NCI-H69 (cell line): ENCODE measurements at regions not wholly inside any gene's neighbourhood (a gene's known extent, or its start where the extent isn't known, plus 50 kb on each side); places are given as distances from the start of the nearest gene placed in this dataset.

Experiments
- DNase-seq: peaks from one replicate; lab custom pipeline; 2025; lab: John Stamatoyannopoulos, UW

DNA sequence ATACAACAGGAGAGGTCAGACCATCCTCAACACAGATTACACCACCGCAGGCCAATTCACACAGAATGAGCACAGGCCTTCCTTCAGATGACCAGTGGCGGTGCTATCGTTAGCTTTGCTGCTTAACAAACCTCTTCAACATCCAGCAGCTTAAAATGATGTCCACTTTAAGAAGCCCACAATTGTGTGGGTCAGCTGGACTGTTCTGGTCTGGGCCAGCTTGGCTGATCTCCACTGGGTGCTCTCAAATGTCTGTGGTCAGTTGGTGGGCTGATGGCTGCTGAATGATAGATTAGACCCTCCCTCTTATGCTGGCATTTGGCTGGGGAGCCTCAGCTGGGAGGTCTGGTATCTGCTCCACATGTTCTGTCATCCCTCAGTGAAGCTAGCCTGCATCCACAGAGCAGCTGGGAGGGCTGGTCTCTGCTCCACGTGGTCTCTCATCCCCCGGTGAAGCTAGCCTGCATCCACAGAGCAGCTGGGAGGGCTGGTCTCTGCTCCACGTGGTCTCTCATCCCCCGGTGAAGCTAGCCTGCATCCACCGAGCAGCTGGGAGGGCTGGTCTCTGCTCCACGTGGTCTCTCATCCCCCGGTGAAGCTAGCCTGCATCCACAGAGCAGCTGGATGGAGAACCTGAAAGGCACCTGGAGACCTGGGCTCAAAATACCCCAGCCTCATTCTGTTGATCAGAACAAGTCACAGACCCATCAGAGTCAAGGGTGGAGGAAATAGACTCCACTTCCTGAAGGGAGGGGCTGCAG is 203.6 kb upstream of the DIO3 start:
- DNase-seq, result no peak

DNA sequence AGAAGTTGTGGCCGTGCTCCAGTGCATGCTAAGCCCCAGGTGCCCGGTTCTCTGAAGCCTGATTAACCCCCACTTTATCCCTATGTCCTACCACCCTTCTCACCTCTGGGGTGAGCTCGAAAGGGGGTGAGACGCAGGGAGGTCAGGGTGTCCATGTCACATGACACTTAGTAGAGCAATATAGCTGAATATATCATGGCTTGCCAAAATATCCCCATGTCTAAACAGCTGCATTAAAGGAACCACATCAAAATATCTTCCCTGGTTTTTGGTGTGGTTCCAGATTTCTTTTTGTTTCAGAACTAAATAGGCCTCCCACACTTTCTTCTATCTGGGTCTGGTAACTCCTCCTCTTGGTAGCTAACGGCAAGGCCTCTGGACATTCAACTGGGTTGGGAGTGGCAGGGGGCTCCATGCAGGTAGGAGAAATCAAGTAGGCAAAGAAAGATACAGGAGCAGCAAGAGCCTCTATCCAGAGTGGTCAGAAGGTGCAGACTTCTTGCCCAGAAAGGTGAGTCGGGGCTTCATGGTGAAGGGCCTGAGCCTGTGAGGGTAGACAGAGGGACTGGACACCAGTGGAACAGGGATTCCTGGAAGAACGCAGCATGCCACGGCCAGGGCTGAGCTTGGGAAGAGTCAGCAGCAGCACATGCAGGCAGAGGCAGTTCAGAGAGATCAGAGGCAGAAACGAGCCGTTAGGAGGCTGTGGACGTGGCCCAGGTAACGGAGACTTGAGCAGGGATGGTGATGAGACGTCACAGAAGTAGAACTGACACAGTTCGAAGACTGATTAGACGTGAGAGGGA is 202.8 kb upstream of the DIO3 start:
- DNase-seq, result no peak

DNA sequence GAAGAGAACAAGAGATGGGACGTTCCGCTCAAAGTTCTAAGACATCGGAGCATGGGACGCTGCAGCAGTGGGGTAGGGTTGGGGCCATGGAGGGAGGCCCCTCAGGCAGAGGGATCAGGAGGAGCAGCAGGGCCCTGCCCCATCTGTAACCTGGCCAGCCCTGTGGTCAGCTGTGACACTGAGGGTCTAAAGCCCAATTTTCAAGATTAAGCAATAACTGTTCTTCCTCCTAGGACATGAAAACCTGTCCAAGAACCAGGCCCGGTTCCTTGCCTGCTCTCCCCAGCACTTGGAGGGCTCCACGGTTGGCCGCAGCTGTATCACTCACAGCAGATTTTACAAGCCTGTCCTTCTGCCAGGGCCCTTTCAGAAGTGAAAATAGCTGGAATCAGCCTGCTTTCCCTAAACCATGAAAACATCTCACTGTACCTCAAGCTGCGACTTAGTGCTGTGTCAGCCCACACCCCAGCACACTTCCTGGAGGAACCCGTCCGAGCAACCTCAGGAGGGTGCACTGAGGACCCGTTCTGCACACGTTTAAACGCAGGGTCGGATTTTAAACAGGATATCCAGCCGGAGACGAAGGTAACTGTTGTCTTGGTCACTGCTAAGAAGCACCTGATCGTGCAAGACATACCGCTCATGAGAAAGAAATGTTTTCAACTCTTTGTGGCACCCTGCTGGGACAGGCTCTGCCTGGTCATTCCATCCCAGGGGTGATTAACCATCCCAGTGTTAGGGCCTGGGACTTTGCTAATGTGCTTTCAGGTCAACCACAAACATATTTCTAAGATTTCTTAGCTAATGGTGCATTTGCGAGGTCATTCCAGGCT is 201.9 kb upstream of the DIO3 start:
- DNase-seq, result no peak

DNA sequence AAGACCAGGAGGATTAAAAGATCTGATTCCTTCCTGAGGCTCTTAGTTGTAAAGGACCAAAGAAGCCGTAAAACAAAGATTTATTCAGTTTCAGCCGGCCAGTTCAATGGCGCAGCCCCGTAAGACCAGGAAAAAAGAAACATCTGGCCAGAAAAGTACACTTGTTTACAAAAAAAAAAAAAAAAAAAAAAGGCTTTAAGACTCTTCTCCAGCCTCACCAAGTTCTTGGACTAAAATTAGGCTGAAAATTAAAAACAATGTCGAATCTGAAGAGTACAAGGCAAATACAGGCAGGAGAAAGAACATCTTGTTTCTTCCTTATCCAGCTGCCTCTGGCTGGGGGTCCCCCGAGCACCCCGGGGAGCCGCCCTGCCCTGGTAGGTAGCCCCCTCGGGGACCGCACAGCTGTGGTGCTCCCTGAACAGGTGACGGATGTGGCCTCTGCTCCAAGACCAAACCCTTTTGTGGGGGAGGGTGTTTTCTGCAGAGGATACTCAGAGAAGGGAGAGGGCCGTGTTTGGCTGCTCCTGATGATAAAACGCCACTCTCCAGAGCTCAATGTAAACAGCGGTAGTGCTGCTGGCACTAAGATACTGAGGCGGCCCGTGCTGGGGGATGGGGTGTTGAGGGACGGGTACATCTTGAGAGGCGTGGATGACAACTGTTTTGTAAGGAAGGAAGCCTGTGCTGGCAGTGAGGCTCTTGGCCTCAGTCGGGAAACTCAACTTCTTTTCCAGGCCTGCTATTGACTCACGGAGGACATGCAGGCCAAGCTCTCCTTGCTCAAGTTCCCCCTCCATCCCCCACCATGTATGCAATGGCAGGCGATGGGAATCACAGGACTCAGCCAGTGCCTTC is 201.0 kb upstream of the DIO3 start:
- no peak for DNase-seq

DNA sequence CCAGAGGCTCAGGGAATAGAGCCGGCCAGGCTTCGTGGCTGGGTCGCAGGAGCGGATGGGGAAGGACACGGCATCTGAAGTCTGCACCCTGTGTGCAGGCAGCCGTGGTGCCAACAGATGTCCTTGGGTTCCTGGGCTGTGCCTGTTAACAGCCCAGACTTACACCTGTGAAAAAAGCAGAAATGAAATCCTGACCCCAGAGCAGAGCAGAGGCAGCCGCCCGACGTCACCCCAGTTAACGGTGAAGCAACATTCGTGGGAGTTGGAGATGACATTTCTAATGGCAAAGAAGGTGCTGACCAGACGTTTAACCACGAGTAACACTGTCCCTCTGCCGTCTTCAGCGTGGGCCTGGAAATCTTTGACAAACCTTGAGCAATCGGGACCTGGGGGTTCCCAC is 200.3 kb upstream of the DIO3 start:
- no peak for DNase-seq

DNA sequence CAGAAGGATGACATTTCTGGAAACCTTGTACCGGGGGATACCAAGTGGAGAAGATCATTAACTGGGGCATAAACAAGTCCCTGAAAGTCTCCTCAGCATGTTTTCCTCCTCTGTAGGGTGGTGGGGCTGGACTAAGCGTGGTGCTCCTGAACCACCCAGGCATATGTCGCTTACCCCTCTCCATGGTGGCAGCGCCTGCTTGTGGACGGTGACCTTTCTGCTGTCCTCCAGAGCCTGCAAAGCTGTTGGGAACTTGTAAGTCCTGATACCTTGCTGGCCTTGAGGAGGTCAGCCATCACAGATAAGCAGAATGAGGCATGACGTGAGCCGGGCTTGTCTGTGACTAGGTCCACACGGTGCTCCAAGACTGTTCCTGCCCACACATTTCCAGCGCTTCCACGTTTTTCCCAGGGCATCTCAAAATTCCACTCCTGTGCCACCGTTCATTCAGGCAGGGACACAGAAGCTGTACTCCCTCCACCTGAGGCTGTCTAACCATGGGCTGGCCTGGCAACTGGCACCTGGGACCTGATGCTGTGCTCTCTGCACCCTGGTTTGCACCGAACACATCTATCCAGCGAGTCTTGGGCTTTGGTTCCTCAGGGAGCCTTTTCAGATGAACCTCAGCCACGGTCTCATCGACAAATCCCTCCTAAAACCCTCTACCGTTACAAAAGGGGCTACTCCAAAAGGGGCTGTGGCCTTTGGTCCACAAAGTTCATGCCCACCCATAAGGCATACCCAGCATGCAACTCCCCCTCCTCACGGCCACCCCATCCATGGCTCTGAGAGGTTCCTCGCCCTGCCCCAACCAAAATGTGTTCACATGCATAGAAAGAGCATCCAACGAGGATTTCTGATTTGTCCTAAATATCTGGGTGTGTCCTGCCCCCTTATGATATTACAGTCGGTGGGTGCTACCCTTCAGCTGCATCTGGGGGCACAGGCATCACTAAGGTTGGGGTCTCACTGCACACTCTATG is 199.6 kb upstream of the DIO3 start:
- DNase-seq, result no peak

DNA sequence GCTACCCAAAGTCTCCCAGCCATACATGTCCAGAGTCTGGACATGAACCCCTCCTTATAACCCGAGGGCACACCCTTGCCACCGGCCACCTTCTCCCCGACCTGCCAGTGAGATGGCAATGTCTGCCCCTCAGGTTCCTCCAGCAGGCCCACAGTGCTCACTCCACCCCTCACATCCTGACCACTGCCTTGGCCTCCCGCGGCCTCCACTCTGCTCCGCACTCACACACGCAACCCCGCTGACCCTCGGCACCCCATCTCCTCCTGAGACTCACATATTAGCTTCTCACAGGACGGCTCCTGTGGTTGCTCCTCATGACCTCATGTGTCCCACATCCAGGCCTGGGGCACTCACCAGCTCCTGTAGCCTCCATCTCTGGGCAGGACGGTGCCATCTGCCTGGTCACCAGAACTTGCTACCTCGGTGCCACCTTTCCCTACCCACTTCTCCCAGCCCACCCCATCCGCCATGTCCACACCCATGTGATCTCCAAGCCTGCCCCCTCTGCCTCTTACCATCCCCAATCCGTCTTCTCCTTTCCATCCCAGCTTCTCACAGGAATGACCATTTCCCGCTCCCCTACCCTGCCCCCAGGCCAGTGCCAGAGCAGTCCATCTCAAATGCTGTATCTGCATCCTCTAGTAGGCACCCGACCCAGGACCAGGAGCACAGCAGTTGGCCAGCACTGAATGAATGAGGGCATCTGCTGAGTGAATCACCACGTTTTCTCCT is 198.6 kb upstream of the DIO3 start:
- no peak for DNase-seq

DNA sequence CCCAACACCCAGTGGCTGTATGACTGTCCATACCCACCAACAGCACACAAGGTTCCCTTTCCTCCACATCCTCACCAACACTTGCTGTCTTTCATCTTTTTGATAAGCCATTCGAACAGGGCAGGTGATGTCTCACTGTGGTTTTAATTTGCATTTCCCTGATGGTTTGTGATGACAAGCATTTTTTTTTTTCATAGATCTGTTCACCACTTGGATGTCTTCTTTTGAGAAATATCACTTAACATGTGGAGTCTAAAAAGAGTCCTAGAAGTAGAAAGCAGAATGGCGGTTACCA is 198.1 kb upstream of the DIO3 start:
- DNase-seq, result no peak

DNA sequence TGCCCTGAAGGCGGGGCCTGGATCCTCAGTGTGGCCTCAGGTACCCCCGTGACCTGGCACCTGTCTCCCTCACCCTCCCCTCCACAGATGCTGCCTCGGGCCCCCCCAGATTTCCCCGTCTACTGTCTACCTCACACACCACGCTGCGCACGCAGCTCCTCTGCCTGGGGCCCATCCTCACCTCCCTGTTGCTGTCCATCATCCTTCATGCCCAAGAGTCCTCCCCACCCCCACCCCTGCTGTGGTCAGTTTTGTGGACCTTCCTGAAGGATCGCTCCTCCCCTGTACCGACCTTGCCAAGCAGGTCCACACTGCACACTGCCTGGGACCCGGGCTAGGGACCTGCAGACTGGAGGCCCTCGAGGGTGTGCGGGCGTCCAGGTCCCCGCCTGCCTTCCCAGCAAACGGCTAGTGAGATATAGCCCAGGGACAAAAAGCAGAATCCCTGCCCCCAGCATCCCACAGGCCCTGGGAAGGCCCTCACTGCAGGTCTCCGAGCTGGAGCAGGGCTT is 197.4 kb upstream of the DIO3 start:
- no peak for DNase-seq

DNA sequence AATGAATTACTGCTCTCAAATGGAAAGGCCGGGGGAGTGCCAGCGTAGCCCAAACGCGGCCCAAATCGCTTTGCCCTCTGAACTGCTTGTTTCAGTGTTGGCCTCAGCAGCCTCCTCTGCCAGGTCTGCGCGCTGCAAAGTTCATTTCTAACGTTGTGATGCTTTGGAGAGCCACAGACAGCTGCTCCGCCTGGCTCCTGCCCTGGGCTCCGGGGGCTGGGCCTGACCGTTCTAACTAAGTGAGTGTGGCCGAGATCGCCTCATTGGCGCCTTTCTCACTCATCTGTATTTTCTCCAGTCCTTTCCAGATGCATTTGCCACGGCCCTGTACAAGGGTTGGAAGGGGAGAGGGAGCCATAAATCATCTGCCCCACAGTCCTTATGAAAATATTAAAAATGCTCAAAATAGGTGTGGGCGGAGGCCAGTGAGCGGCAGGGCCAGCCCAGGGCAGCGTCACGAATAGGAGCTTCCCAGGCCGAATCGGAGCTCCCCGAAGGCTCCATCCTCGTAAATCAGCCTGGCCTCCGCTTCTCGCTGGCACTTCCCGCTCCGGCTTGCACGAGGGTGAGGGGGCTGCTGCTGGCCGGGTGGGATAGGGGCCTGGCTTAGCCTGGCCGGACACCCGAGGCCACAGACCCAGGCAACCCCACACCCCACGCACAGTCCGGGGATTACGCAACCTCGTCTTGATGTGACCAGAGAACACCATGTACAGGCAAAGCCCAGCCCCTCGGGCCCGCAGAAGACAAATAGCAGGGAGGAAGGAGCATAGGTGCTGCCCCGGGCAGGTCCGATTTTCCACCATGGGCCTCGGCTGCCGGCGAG is 196.6 kb upstream of the DIO3 start:
- DNase-seq, result no peak

DNA sequence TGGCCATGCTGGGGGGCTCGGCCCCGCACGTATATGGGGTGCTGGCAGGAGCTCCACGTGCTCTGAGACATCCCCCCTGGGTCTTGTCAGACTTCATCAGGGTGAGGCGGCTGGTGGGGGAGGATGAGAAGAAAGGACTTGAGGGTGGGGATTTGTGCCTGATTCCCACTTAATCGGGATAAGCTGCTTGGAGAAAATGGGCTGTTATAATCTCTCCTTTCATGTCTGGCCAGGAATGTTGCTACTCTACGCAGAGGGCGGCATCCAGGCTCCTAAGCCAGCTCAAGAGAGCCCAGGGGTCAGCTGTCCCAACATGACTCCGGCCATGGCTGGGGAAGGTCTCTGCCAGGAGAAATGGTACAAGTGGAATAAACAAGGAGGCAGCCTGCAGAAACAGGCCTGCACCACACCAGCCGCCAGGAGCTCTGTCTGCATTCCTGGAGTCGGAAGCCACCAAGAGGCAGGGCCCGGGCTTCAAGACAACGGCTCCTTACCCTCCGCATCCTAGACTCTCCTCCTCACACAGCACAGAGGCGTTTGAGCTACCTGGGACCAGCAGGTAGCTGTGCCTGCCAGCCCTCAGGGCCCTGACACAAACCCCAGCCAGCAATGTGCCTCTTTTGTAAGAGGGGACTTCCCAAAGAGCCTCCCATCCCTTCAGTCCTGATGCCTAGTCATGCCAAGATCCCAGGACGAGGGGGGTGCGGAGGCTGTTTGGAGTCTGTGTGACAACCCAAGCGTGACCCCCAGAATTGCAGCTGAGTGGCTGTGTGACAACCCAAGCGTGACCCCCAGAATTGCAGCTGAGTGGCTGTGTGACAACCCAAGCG is 195.8 kb upstream of the DIO3 start:
- DNase-seq, result no peak

DNA sequence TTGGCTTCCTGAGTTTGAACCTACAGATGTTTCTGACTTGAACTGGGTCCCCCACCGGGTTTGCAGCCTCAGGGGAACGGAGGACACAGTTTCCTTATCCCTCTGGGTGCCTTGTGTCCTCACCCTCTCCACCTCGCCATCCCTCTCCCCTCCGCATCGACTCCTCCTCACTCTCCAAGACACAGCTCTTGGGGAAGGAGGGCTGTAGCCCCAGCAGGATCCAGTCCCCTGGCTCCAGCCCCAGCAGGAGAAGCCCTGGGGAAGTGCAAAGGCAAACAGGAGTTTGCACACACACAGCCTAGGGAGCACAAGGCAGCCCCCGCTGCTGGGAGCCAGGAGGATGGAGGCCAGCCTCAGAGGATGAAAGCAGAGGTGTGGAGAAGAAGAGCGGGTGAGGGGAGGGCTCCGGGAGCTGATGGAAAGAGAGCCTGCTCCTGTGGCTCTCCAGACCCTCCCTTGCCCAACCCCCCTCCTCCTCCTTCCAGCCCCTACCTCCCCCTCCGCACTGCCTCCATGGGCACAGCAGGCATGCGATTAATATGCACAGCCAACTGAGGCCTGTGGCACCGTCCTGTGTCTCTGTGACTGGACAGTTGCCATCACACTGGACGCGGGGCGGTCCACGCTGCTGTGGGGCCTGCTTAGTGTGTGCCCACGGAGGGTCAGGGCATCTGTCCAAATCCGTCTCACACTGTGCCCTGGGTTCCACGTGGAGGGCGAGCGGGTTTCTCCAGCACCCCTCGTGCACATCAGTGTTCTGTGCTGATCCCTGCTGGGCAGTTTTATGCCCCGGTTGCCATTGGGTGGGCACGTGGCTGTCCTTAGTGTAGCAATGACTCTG is 193.7 kb upstream of the DIO3 start:
- no peak for DNase-seq

DNA sequence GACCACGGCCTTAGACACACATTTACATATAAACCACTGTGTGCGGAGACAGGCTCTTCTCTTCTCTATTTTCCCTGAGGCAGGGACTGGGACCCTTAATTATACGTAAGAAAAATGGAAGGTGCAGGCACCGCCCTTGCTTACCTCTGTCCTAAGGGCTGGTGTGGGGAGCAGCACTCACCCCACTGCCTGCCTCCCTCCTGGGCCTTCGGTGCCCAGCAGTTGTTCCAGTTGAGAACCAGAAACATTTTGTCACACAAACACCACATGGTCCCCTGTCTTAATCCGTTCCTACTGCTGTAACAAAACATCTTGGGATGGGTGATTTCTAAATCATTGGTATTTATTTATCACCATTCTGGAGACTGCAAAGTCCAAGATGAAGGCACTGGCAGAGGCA is 192.7 kb upstream of the DIO3 start:
- no peak for DNase-seq

DNA sequence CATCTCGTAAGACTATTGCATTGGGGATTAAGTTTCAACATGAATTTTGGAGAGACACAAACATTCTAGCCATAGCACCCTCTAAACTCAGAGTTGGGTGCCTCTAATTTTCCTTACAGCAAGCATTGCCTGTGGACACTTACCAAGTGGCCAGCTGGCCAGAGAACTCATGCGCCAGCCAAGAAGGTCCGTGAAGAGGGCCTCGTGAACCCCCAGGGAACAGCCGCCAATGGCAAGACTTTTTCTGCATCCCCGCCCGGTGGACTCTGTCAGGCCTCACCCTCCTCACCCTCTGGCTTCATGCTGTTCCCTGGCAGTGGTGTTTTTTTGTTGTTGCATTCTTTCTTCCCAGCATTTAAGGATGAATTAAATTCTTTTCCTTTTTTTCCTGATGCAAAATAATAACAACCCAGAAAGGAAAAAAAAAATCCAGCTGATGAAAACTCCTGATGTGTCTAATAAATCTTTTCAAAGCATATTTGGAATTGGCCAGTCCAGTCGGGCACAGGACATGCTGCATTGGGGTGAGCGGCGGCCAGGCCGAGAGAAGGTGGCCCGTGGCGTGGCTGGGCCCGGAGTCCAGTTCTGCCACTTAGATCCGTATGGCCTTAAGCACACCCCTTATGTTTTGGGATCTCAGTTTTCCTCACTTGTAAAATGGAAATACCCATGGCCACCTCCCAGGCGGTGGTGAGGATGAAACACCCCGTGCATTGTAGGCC is 191.9 kb upstream of the DIO3 start:
- no peak for DNase-seq

DNA sequence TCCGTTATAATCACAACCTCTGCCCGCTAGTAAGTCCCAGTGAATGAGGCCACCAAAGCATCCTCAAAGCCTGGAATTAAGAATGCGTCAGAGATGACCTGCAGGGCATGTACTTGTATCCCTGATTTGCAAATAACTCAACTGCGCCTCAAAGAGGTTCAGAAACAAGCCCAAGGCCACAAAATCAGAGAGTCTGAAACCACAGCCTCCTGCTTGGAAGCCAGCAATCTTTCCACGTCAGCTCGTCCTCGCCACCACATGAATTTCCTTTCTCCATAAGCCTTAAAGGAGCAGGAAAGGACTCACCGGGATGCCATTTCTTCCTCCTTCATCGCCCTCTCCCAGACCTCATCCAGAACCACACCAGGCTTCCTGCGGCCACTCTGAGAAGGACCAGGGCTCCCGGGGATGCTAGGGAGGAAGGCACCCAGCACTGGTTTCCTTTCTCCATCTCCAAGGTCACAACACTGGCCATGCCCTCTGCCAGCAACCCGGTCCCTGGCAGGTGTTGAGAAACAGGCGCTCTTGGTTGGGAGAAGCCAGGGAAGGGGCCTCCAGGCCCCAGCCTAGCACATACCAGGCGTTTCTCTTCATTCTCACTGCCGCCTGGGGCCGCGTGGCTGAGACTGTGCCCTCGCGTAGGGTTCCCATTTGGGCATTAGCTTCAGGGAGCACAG is 191.2 kb upstream of the DIO3 start:
- no peak for DNase-seq
